Keratinocyte (primary cell): ENCODE measurements at regions not wholly inside any gene's neighbourhood (a gene's known extent, or its start where the extent isn't known, plus 50 kb on each side); places are given as distances from the start of the nearest gene placed in this dataset.

Source experiments
- DNase-seq: peaks from one replicate; pipeline ENCODE4 v3.0.0-alpha.2; 2011; ENCODE audit warnings: low read depth, missing footprints, low spot score
- FAIRE-seq: peaks from 2 replicates; lab custom pipeline; 2011; peaks lifted over from hg19 to GRCh38; lab: Jason Lieb, UNC
- H2AFZ ChIP-seq: 2 replicates; pipeline ENCODE4 v1.6.0; 2012; ENCODE audit warnings: low read length, control low read depth, inconsistent platforms; ENCODE audit not compliant: control insufficient read depth
- H3K27ac ChIP-seq: 2 replicates; pipeline ENCODE4 v1.5.1; 2011; ENCODE audit warnings: low read length; ENCODE audit not compliant: control insufficient read depth, insufficient read depth
- H3K27me3 ChIP-seq: 3 replicates; pipeline ENCODE4 v1.6.0; 2011; ENCODE audit warnings: low read length; ENCODE audit not compliant: control insufficient read depth, insufficient read depth; ENCODE audit errors: extremely low read depth
- H3K36me3 ChIP-seq, 2 experiments: 2 replicates in 1 of 2; 3 replicates in 1 of 2; pipeline ENCODE4 v1.5.1; 2011; ENCODE audit warnings: low read length in 2 of 2, mild to moderate bottlenecking in 1 of 2; ENCODE audit not compliant: control insufficient read depth in 2 of 2, insufficient read depth in 2 of 2; ENCODE audit errors: extremely low read depth in 1 of 2
- H3K4me1 ChIP-seq: 3 replicates; pipeline ENCODE4 v1.5.1; 2011; ENCODE audit warnings: low read length; ENCODE audit not compliant: control insufficient read depth, insufficient read depth; ENCODE audit errors: extremely low read depth
- H3K4me2 ChIP-seq: 3 replicates; pipeline ENCODE4 v1.6.0; 2011; ENCODE audit warnings: low read depth, low read length; ENCODE audit not compliant: control insufficient read depth, insufficient read depth; ENCODE audit errors: extremely low read depth
- H3K4me3 ChIP-seq, 3 experiments: fragments of 200-600 bp in 1 of 3; sonication (generic) in 1 of 3; 2 replicates in 2 of 3; 3 replicates in 1 of 3; pipeline ENCODE4 v1.5.1; 2011 to 2016; ENCODE audit warnings: low read length in 3 of 3, mild to moderate bottlenecking in 3 of 3, control low read depth in 2 of 3, inconsistent platforms in 1 of 3, low read depth in 1 of 3, mixed read lengths in 1 of 3, mixed run types in 1 of 3, moderate library complexity in 1 of 3; ENCODE audit not compliant: control insufficient read depth in 2 of 3, insufficient read depth in 2 of 3; ENCODE audit errors: extremely low read depth in 1 of 3
- H3K79me2 ChIP-seq: 2 replicates; pipeline ENCODE4 v1.6.0; 2012; ENCODE audit warnings: low read length; ENCODE audit not compliant: control insufficient read depth, insufficient read depth
- H3K9ac ChIP-seq: 3 replicates; pipeline ENCODE4 v1.6.0; 2011; ENCODE audit warnings: low read length; ENCODE audit not compliant: control insufficient read depth, insufficient read depth; ENCODE audit errors: extremely low read depth
- H3K9me1 ChIP-seq: 3 replicates; pipeline ENCODE4 v1.6.0; 2011; ENCODE audit warnings: low read length; ENCODE audit not compliant: control insufficient read depth, insufficient read depth; ENCODE audit errors: extremely low read depth
- H3K9me3 ChIP-seq: 2 replicates; pipeline ENCODE4 v1.5.1; 2012; ENCODE audit warnings: low read depth, low read length; ENCODE audit not compliant: control insufficient read depth
- H4K20me1 ChIP-seq: 3 replicates; pipeline ENCODE4 v1.6.0; 2011; ENCODE audit warnings: low read length; ENCODE audit not compliant: control insufficient read depth, insufficient read depth; ENCODE audit errors: extremely low read depth
- CTCF ChIP-seq, 3 experiments: IDR thresholded peaks in 1 of 3; conservative IDR thresholded peaks in 1 of 3; optimal IDR thresholded peaks in 1 of 3; 2 replicates in 2 of 3; 3 replicates in 1 of 3; pipeline versions ENCODE3 to v1.5.1; 2011; ENCODE audit warnings: low read length in 3 of 3, mild to moderate bottlenecking in 3 of 3, moderate library complexity in 2 of 3, control low read depth in 1 of 3, inconsistent platforms in 1 of 3; ENCODE audit not compliant: insufficient read depth in 2 of 3; ENCODE audit errors: extremely low read depth in 1 of 3
- EZH2 ChIP-seq: IDR thresholded peaks from one replicate; pipeline ENCODE4 v1.6.1; 2012; ENCODE audit warnings: inconsistent platforms, mild to moderate bottlenecking, low read length, moderate library complexity
- dilution Hi-C: fragments of 300-500 bp; cut with MboI; formaldehyde crosslinking; loops from one replicate; pipeline ENCODE4 v1.7.0; 2020; ENCODE audit warnings: low sequenced_read_pairs; ENCODE audit not compliant: extremely low pct_ligation_motif_present

- H3K4me3 ChIP-seq: no peak overlapping the region
- dilution Hi-C loops: no loop called here
- no peak overlapping the region for H3K9ac ChIP-seq
- no peaks in the 10 kb centered on the region for H3K79me2 ChIP-seq
- H3K9me3 ChIP-seq: no peaks in the 10 kb centered on the region
- no peak overlapping the region for H3K4me2 ChIP-seq
- H3K27ac ChIP-seq: no peak overlapping the region
- H3K4me1 ChIP-seq: peaks cover 5% of the 10 kb centered on the region
- no peaks in the 10 kb centered on the region for H3K36me3 ChIP-seq
- H3K9me1 ChIP-seq: no peaks in the 10 kb centered on the region
- no peak overlapping the region for H2AFZ ChIP-seq
- FAIRE-seq: no peak
- no peaks in the 10 kb centered on the region for H4K20me1 ChIP-seq
- no peak for DNase-seq
- TF ChIP-seq EZH2 (no peak), CTCF (optimal IDR thresholded peaks at IDR 0.05 in 1 of 3, IDR thresholded peaks at IDR 0.05 in 1 of 3, conservative IDR thresholded peaks at IDR 0.05 in 1 of 3; ENCODE audit: extremely low read depth in 1 of 3, insufficient read depth in 2 of 3, low read length in 3 of 3) (no peak)
- peaks cover 12% of the 10 kb centered on the region for H3K27me3 ChIP-seq
Observed at GRCh38 chr13:30031488-30031887, 181.1 kb upstream of the UBL3 start.

- no peak overlapping the region for H3K4me3 ChIP-seq
- H3K27ac ChIP-seq: no peak overlapping the region
- DNase-seq: no peak
- H3K79me2 ChIP-seq: no peaks in the 10 kb centered on the region
- no peak overlapping the region for H3K9ac ChIP-seq
- no peak overlapping the region for H3K4me2 ChIP-seq
- peaks cover 13% of the 10 kb centered on the region for H3K27me3 ChIP-seq
- no peak for TF ChIP-seq EZH2
- no peak for TF ChIP-seq CTCF (optimal IDR thresholded peaks at IDR 0.05 in 1 of 3, IDR thresholded peaks at IDR 0.05 in 1 of 3, conservative IDR thresholded peaks at IDR 0.05 in 1 of 3; ENCODE audit: extremely low read depth in 1 of 3, insufficient read depth in 2 of 3, low read length in 3 of 3)
- no peak for FAIRE-seq
- no peaks in the 10 kb centered on the region for H3K9me1 ChIP-seq
- H2AFZ ChIP-seq: no peak overlapping the region
- no peaks in the 10 kb centered on the region for H3K36me3 ChIP-seq
- no peaks in the 10 kb centered on the region for H4K20me1 ChIP-seq
- dilution Hi-C loops: no loop called here
- H3K9me3 ChIP-seq: no peaks in the 10 kb centered on the region
- H3K4me1 ChIP-seq: peaks cover 5% of the 10 kb centered on the region
Observed at GRCh38 chr13:30030141-30030750, 179.8 kb upstream of the UBL3 start.
